HG02642 (cell line): ENCODE measurements at regions not wholly inside any gene's neighbourhood (a gene's known extent, or its start where the extent isn't known, plus 50 kb on each side); places are given as distances from the start of the nearest gene placed in this dataset.

Experiments
- ATAC-seq: cut with Tn5 transposase; IDR thresholded peaks from one replicate; pipeline ENCODE4 v1.9.1; 2021; ENCODE audit warnings: mild to moderate bottlenecking; ENCODE audit not compliant: unreplicated experiment, poor library complexity

GRCh38 chr6:91018586-91018985, 431.7 kb upstream of the MAP3K7 start:
- ATAC-seq = no peak

- no peak for ATAC-seq
These were observed 426.6 kb upstream of the MAP3K7 start for GRCh38 chr6:91013511-91013910.

- no peak for ATAC-seq
These were observed 410.2 kb upstream of the MAP3K7 start for GRCh38 chr6:90997076-90997475.

GRCh38 chr6:90993770-90994169, 406.9 kb upstream of the MAP3K7 start:
- no peak for ATAC-seq

DNA sequence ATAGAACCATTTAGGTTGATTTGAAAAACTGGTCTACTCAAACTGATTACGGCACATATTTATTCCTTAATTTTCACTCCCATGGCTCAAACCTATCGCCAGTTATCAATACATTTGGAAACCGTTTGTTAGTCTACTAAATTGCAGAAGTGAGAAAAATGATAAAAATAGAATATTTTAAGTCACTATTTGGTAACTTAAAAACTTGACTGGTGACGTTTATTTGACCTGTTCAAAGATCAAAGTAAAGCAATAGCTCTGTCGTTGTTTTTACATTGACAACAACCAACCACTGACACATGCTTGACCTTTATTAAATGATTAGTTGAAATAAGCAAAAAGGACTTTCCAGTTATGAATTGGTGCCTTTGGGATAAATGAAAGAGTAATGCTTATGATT, 402.9 kb upstream of the MAP3K7 start:
- ATAC-seq = no peak

GRCh38 chr6:90984066-90984465, 397.2 kb upstream of the MAP3K7 start:
- no peak for ATAC-seq

- no peak for ATAC-seq
These were observed 396.6 kb upstream of the MAP3K7 start for GRCh38 chr6:90983462-90983861.

DNA sequence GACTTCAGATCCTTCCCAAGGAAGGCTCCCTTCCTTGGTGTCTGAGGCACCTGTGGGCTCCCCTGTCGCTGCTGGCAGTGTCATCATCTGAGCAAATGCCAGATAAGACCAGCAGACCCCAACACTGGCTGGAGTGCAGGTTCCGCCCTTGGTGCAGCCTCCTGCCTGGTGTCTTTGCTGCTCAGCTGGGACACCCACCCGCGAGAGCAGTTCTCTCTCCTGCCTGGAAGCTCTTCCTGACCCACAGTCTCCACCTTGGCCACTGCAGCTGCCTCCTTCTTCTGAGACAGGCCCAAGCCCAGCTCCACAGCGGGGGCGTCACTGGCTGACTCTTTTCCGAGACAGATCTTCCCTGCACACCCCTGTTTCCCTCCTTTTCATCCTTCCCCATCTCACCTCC, 395.7 kb upstream of the MAP3K7 start:
- no peak for ATAC-seq

GRCh38 chr6:90982051-90982450, 395.2 kb upstream of the MAP3K7 start:
- no peak for ATAC-seq

GRCh38 chr6:90978046-90978445, 391.2 kb upstream of the MAP3K7 start:
- ATAC-seq = no peak

DNA sequence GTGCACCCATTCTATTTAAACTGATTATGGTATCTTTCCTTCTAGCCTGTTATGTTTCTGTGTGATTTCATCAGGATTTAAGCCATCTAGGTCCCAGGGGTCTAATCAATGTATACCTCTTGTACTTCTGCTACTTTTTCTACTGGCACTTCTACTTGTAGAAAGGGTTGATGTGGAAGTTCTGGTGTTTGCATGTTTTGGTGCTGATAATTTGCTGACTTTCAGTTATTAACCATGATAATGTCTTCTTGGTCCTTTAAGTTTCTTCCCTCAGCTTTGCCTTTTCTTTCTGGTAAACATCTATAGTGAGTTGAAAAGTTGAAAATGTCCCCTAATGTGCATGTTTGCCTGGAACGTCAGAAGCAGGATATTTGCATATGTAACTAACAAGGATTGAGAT, 390.6 kb upstream of the MAP3K7 start:
- ATAC-seq = no peak

GRCh38 chr6:90976341-90976740, 389.5 kb upstream of the MAP3K7 start:
- no peak for ATAC-seq

DNA sequence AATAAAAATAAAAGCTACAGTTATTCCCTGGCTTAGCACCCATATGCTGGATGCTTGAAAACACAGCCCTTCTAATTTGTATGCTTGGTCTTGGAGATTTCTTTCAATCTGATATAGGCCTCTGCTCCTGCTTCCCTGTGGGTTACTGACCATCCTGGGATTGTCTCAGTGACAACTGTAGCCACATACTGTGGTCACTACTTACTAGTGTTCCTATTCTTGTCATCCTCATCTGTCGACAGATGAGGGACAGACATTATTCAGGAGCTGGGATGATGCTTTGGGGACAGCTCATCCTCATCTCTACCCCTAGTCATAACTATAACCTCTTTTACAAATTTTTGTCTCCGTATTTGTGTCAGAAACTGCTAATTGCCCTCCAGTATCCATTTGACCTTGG, 388.9 kb upstream of the MAP3K7 start:
- ATAC-seq = no peak

GRCh38 chr6:90973188-90973587, 386.3 kb upstream of the MAP3K7 start:
- ATAC-seq = no peak

DNA sequence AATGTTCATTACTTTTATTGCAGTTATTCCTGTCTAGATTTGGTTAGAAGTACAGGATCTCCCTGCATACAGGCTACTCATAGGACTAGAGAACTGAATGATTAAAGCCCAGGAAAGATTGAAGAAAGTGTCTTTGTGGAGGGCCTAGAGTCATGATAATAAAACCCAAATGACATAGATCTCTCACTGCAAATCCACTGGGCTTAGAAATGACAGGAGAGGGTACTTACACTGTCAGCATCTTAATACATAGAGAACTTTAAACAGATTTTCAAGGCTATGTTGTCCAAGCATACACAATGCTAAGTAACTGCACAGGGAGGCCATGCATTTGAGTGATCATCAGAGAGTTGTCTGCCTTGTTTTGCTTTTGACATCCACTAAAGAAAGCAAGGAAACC, 383.8 kb upstream of the MAP3K7 start:
- no peak for ATAC-seq

GRCh38 chr6:90967471-90967870, 380.6 kb upstream of the MAP3K7 start:
- ATAC-seq = no peak

DNA sequence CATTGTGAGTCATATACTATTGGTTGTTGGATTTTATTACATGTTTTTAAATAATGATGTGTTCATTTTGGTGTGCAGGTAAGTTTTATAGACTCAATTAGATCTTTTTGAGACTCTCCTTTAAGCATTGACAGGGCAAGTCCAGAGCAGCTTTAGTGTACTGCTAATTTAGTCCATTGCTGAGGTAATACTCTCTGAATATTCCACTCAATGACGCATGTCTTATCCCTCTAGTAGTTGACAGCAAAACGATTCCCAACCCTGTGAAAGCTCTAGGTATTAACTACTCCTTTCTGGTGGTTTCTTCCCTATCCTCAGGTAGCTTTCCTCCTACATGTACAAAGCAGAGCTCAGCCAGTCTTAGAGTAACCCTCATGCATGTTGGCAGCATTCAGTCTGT, 373.5 kb upstream of the MAP3K7 start:
- no peak for ATAC-seq

DNA sequence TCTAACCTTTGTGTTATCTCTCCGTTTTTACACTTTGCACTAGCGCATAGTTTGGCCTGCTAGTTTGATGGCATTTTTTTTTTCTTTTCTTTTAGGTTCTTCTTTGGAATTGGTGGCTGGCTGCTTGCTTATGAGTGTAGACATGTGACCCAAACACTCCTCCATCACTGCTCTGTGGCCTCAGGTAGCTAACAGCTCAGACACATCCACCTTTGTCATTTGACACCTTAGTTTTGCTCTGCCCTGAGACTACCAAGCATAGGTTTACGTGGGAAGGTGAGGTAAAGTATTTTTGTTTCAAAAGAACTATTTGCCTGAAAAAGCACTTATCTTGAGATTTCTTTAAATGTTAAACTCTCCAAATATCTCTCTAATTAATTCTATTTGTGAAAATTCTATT, 368.4 kb upstream of the MAP3K7 start:
- ATAC-seq = no peak

DNA sequence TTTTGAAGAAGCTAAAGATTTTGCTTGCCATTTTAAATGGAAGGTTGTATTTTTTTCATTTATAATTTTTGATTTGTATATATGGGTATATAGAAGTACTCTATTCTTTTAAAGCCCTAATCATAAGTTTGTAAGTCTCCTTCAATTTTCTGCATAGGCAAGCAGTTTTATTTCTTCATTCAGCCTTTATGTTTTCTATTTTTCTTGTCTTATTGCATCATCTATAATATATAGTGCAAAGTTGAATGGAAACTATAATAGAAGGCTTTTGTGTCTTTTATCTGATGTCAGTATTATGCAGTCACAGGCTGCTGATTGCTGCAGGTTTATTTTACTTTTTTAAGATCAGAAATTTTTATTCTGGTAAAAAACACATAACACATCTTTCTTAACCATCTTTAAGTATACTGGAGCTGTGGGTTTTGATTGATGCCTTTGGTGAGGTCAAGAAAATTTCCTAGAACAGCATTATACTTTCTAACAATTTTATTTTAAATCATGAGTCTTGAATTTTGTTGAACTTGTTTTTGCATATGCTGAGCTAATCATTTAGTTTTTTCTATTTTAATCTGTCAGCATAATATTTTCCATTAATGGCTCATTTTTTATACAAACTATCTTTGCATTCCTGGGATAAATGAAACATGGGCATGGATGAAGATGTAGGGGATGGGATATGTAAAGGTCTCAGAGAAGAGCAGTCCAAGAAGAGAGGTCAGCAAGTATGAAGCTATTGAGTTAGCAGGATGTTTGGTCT, 366.7 kb upstream of the MAP3K7 start:
- no peak for ATAC-seq

GRCh38 chr6:90952176-90952575, 365.3 kb upstream of the MAP3K7 start:
- ATAC-seq = no peak

GRCh38 chr6:90948540-90948939, 361.7 kb upstream of the MAP3K7 start:
- no peak for ATAC-seq

GRCh38 chr6:90947184-90948064, 360.6 kb upstream of the MAP3K7 start:
- no peak for ATAC-seq
